ENCODE measurements at regions not wholly inside any gene's neighbourhood (a gene's known extent, or its start where the extent isn't known, plus 50 kb on each side); places are given as distances from the start of the nearest gene placed in this dataset.

- Histone ChIP-seq H4K20me1 (ENCODE audit: insufficient read depth, low read length) (no peaks in the 10 kb centered on the region), H3K4me1 (ENCODE audit: control insufficient read depth in 1 of 2, insufficient read depth in 2 of 2, low read length in 2 of 2) (no peaks in the 10 kb centered on the region), H2AFZ (ENCODE audit: insufficient read depth, low read depth, low read length, poor library complexity, severe bottlenecking) (no peak overlapping the region), H3K27me3 (ENCODE audit: control insufficient read depth in 2 of 2, insufficient read depth in 2 of 2, low read length in 2 of 2) (no peaks in the 10 kb centered on the region), H3K9me3 (replicated peaks in 1 of 2; ENCODE audit: control insufficient read depth in 1 of 2, insufficient read depth in 1 of 2, low read length in 2 of 2) (peaks cover 3% of the 10 kb centered on the region in 2 donors), H3K4me2 (replicated peaks; ENCODE audit: extremely low read depth, low read length, poor library complexity, severe bottlenecking) (no peak overlapping the region), H3K4me3 (replicated peaks in 1 of 3; ENCODE audit: low read depth in 2 of 3, low read length in 3 of 3) (no peak overlapping the region), H3K36me3 (replicated peaks in 1 of 2; ENCODE audit: control insufficient read depth in 1 of 2, insufficient read depth in 2 of 2, low read length in 2 of 2) (no peaks in the 10 kb centered on the region), H3K79me2 (ENCODE audit: insufficient read depth, low read length) (no peaks in the 10 kb centered on the region), H3K27ac (ENCODE audit: low read depth in 1 of 2, low read length in 2 of 2) (no peak overlapping the region), H3K9ac (ENCODE audit: insufficient read depth, low read length, poor library complexity, severe bottlenecking) (no peak overlapping the region)
- Mint-ChIP-seq H3K36me3 (peaks cover 0 to 3% of the 10 kb centered on the region in 2 donors), H3K4me3 (no peak overlapping the region), H3K27me3 (ENCODE audit: low read depth in 3 of 3) (peaks cover 0 to 4% (median 0%) of the 10 kb centered on the region in 3 donors), H3K27ac (no peak overlapping the region), H3K9me3 (peaks cover 4 to 20% (median 12%) of the 10 kb centered on the region in 7 donors), H3K4me1 (peaks cover 4% of the 10 kb centered on the region)
- no peak for DNase-seq
- TF ChIP-seq CTCF (IDR thresholded peaks at IDR 0.05) = no peak
- intact Hi-C loops (cut with micrococcal nuclease) = no loop called here
- no CpG with 5 or more reads among the region's 2 CpGs for WGBS (ENCODE audit: insufficient coverage)
Measured at GRCh38 chr2:65511306-65511705, 78.9 kb upstream of the SPRED2 start.

- intact Hi-C loops (cut with micrococcal nuclease) = no loop called here
- H3K4me3 Mint-ChIP-seq = no peak overlapping the region
Measured at GRCh38 chr2:65508225-65508624, 75.8 kb upstream of the SPRED2 start.

More at GRCh38 chr2:65508225-65508624, 75.8 kb upstream of the SPRED2 start:
- no peak overlapping the region for H3K27ac Mint-ChIP-seq
- DNase-seq = no peak
- H3K4me2 ChIP-seq (replicated peaks; ENCODE audit: extremely low read depth, low read length, poor library complexity, severe bottlenecking) = no peak overlapping the region
- no peaks in the 10 kb centered on the region for H3K27me3 ChIP-seq (ENCODE audit: control insufficient read depth in 2 of 2, insufficient read depth in 2 of 2, low read length in 2 of 2)
- no CpG with 5 or more reads among the region's 1 CpG for WGBS (ENCODE audit: insufficient coverage)
- peaks cover 0 to 5% (median 4%) of the 10 kb centered on the region in 3 donors for H3K27me3 Mint-ChIP-seq (ENCODE audit: low read depth in 3 of 3)
- H3K36me3 ChIP-seq (replicated peaks in 1 of 2; ENCODE audit: control insufficient read depth in 1 of 2, insufficient read depth in 2 of 2, low read length in 2 of 2) = no peaks in the 10 kb centered on the region
- H3K36me3 Mint-ChIP-seq = peaks cover 0 to 3% of the 10 kb centered on the region in 2 donors
- no peaks in the 10 kb centered on the region for H3K79me2 ChIP-seq (ENCODE audit: insufficient read depth, low read length)
- peaks cover 3% of the 10 kb centered on the region in 2 donors for H3K9me3 ChIP-seq (replicated peaks in 1 of 2; ENCODE audit: control insufficient read depth in 1 of 2, insufficient read depth in 1 of 2, low read length in 2 of 2)
- no peak overlapping the region for H3K27ac ChIP-seq (ENCODE audit: low read depth in 1 of 2, low read length in 2 of 2)
- H4K20me1 ChIP-seq (ENCODE audit: insufficient read depth, low read length) = no peaks in the 10 kb centered on the region
- no peak overlapping the region for H3K4me3 ChIP-seq (replicated peaks in 1 of 3; ENCODE audit: low read depth in 2 of 3, low read length in 3 of 3)
- no peaks in the 10 kb centered on the region for H3K4me1 ChIP-seq (ENCODE audit: control insufficient read depth in 1 of 2, insufficient read depth in 2 of 2, low read length in 2 of 2)
- H3K4me1 Mint-ChIP-seq = peaks cover 3% of the 10 kb centered on the region
- H2AFZ ChIP-seq (ENCODE audit: insufficient read depth, low read depth, low read length, poor library complexity, severe bottlenecking) = no peak overlapping the region
- no peak for TF ChIP-seq CTCF (IDR thresholded peaks at IDR 0.05)
- no peak overlapping the region for H3K9ac ChIP-seq (ENCODE audit: insufficient read depth, low read length, poor library complexity, severe bottlenecking)
- peaks cover 4 to 20% (median 12%) of the 10 kb centered on the region in 7 donors for H3K9me3 Mint-ChIP-seq

Measured in CD14-positive monocyte (primary cell).